Right atrium auricular region (tissue), 2 donors: ENCODE measurements at regions not wholly inside any gene's neighbourhood (a gene's known extent, or its start where the extent isn't known, plus 50 kb on each side); places are given as distances from the start of the nearest gene placed in this dataset.

Experiments used
- DNase-seq: peaks from one replicate; pipeline ENCODE4 v3.0.0-alpha.2; 2019; ENCODE audit warnings: low spot score
- H3K27ac ChIP-seq, 2 donors: fragments of 200-600 bp; sonication (generic); 1 replicate in 1 of 2; 2 replicates in 1 of 2; pipeline ENCODE4 v1.5.1; 2016 to 2019
- H3K27me3 ChIP-seq, 2 donors: fragments of 200-600 bp; sonication (generic); one replicate each; pipeline versions ENCODE4 v1.5.1 to v1.6.0; 2017 to 2019
- H3K36me3 ChIP-seq: fragments of 200-600 bp; sonication (generic); one replicate; pipeline ENCODE4 v1.5.1; 2016
- H3K4me1 ChIP-seq, 2 donors: fragments of 200-600 bp; sonication (generic); one replicate each; pipeline versions ENCODE4 v1.5.1 to v1.6.0; 2017 to 2019
- H3K4me3 ChIP-seq, 2 donors: fragments of 200-600 bp; sonication (generic); 1 replicate in 1 of 2; 2 replicates in 1 of 2; pipeline ENCODE4 v1.5.1; 2017 to 2019; ENCODE audit warnings: mild to moderate bottlenecking in 1 of 2, moderate library complexity in 1 of 2
- H3K9me3 ChIP-seq, 2 donors: fragments of 200-600 bp; sonication (generic); one replicate each; pipeline ENCODE4 v1.5.1; 2019
- CTCF ChIP-seq, 2 donors: fragments of 200-600 bp; sonication (generic); IDR thresholded peaks; one replicate each; pipeline ENCODE4 v1.5.1; 2019; ENCODE audit warnings: antibody characterized with exemption in 2 of 2

GRCh38 chr5:159422910-159423309 is 92.6 kb upstream of the IL12B start:
- H3K4me1 ChIP-seq, result no peaks in the 10 kb centered on the region
- no peaks in the 10 kb centered on the region for H3K9me3 ChIP-seq
- DNase-seq, result no peak
- H3K36me3 ChIP-seq, result no peaks in the 10 kb centered on the region
- no peak for TF ChIP-seq CTCF (IDR thresholded peaks at IDR 0.05)
- H3K27ac ChIP-seq, result no peak overlapping the region
- no peaks in the 10 kb centered on the region for H3K27me3 ChIP-seq
- no peak overlapping the region for H3K4me3 ChIP-seq

- TF ChIP-seq CTCF (IDR thresholded peaks at IDR 0.05), result no peak
- Histone ChIP-seq H3K4me1 (no peaks in the 10 kb centered on the region), H3K36me3 (no peaks in the 10 kb centered on the region), H3K9me3 (no peaks in the 10 kb centered on the region), H3K27me3 (no peaks in the 10 kb centered on the region), H3K27ac (no peak overlapping the region), H3K4me3 (no peak overlapping the region)
- no peak for DNase-seq
These were observed 93.8 kb upstream of the IL12B start for GRCh38 chr5:159424123-159424522.

GRCh38 chr5:159426694-159427093 is 96.4 kb upstream of the IL12B start:
- no peak overlapping the region for H3K4me3 ChIP-seq
- TF ChIP-seq CTCF (IDR thresholded peaks at IDR 0.05), result no peak
- no peaks in the 10 kb centered on the region for H3K9me3 ChIP-seq
- H3K4me1 ChIP-seq, result no peaks in the 10 kb centered on the region
- H3K27ac ChIP-seq, result no peak overlapping the region
- DNase-seq, result no peak
- H3K36me3 ChIP-seq, result no peaks in the 10 kb centered on the region
- no peaks in the 10 kb centered on the region for H3K27me3 ChIP-seq

GRCh38 chr5:159427180-159428012 is 97.1 kb upstream of the IL12B start:
- no peaks in the 10 kb centered on the region for H3K27me3 ChIP-seq
- TF ChIP-seq CTCF (IDR thresholded peaks at IDR 0.05), result no peak
- DNase-seq, result no peak
- H3K27ac ChIP-seq, result no peak overlapping the region
- no peak overlapping the region for H3K4me3 ChIP-seq
- H3K9me3 ChIP-seq, result no peaks in the 10 kb centered on the region
- H3K4me1 ChIP-seq, result no peaks in the 10 kb centered on the region
- no peaks in the 10 kb centered on the region for H3K36me3 ChIP-seq

GRCh38 chr5:159430361-159431012 is 100.2 kb upstream of the IL12B start:
- Histone ChIP-seq H3K27me3 (no peaks in the 10 kb centered on the region), H3K27ac (no peak overlapping the region), H3K9me3 (no peaks in the 10 kb centered on the region), H3K4me1 (no peaks in the 10 kb centered on the region), H3K36me3 (no peaks in the 10 kb centered on the region), H3K4me3 (no peak overlapping the region)
- no peak for TF ChIP-seq CTCF (IDR thresholded peaks at IDR 0.05)
- DNase-seq, result no peak
